ENCODE measurements at regions not wholly inside any gene's neighbourhood (a gene's known extent, or its start where the extent isn't known, plus 50 kb on each side); places are given as distances from the start of the nearest gene placed in this dataset.

DNA sequence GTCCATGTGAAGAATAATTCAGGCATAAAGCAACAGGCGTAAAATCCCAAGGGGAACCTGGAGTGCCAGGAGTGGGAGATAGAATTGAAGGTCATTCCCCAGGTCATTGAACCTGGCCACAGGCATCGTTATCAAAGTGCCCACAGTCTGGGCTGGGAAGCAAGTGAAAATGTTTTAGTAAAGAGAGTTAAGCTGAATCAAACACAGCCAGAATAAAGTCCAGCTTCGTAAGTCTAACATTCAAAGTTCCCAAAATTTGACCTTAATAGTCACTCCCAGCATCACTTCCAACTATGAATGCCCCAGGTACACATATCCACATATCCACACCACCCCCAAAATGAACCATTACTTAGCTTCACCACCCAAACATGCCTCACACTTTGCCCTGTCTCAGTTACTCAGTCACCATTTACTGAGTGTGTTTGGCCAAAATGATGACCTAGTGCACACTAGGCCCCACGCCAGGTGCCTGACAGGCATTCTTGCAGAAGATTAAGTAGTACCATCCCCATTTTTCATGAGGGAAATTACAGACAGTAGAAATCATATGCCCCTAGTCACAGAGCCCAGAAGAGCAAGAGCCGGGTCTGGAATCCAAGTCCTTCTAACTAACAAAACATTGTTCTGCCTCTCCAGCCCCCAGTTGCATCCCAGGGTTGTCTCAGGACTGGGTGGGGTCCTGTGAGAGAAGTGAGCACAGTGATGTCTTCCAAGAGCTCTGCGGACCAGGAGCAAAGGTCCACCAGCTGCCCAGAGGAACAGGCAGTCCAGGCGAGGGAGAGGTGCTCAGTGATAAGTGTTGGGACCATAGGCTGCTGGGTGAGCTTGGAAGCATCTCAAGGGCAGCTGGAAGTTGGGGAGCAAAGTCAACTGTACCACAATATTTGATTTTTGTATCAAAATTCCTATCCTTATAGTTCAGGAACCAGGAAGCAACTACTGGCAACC, 65.2 kb upstream of the MYCN start:
- TF ChIP-seq, protein P1, sequence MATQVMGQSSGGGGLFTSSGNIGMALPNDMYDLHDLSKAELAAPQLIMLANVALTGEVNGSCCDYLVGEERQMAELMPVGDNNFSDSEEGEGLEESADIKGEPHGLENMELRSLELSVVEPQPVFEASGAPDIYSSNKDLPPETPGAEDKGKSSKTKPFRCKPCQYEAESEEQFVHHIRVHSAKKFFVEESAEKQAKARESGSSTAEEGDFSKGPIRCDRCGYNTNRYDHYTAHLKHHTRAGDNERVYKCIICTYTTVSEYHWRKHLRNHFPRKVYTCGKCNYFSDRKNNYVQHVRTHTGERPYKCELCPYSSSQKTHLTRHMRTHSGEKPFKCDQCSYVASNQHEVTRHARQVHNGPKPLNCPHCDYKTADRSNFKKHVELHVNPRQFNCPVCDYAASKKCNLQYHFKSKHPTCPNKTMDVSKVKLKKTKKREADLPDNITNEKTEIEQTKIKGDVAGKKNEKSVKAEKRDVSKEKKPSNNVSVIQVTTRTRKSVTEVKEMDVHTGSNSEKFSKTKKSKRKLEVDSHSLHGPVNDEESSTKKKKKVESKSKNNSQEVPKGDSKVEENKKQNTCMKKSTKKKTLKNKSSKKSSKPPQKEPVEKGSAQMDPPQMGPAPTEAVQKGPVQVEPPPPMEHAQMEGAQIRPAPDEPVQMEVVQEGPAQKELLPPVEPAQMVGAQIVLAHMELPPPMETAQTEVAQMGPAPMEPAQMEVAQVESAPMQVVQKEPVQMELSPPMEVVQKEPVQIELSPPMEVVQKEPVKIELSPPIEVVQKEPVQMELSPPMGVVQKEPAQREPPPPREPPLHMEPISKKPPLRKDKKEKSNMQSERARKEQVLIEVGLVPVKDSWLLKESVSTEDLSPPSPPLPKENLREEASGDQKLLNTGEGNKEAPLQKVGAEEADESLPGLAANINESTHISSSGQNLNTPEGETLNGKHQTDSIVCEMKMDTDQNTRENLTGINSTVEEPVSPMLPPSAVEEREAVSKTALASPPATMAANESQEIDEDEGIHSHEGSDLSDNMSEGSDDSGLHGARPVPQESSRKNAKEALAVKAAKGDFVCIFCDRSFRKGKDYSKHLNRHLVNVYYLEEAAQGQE (IDR thresholded peaks at IDR 0.05; ENCODE audit: insufficient read depth in 1 of 2, low read depth in 2 of 2, low read length in 2 of 2) = no peak
- TF ChIP-seq TAF1 (IDR thresholded peaks at IDR 0.05; ENCODE audit: borderline replicate concordance, insufficient read depth, low read length) (no peak), FOXP2 (optimal IDR thresholded peaks at IDR 0.05; ENCODE audit: borderline replicate concordance, extremely low read depth, extremely low read length, insufficient read depth) (no peak), POLR2AphosphoS5 (IDR thresholded peaks at IDR 0.05; ENCODE audit: low read depth, low read length) (no peak), SIN3A (IDR thresholded peaks at IDR 0.05; ENCODE audit: borderline replicate concordance, insufficient read depth, low read length) (no peak)

DNA sequence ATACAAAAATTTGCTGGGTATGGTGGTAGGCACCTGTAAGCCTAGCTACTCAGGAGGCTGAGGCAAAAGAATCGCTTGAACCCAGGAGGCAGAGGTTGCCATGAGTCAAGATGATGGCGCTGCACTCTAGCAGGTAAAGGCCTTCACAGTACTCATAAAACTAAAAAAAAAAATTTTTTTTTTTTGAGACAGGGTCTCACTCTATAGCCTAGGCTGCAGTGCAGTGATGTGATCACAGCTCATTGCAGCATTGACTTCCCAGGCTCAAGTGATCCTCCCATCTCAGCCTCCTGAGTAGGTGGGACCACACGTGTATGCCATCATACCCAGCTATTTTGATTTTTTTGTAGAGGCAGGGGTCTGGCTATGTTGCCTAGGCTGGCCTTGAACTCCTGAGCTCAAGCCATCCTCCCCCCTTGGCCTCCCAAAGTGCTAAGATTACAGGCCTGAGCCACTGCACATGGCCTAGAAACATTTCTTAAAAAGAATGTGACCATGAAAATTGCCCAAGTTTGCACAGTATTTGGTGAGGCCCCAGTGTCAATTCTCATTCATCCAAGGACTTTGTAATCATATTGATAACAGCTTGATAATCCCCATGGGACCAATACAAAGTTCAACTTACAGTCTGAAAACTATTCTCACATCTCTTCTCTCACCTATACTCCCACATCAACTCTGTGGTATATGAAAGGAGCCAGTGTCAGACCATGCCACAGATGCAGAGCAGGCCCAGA, 64.2 kb upstream of the MYCN start:
- TF ChIP-seq SIN3A (IDR thresholded peaks at IDR 0.05; ENCODE audit: borderline replicate concordance, insufficient read depth, low read length) (no peak), FOXP2 (optimal IDR thresholded peaks at IDR 0.05; ENCODE audit: borderline replicate concordance, extremely low read depth, extremely low read length, insufficient read depth) (no peak), POLR2AphosphoS5 (IDR thresholded peaks at IDR 0.05; ENCODE audit: low read depth, low read length) (no peak), TAF1 (IDR thresholded peaks at IDR 0.05; ENCODE audit: borderline replicate concordance, insufficient read depth, low read length) (no peak)
- TF ChIP-seq, protein P1 (IDR thresholded peaks at IDR 0.05; ENCODE audit: insufficient read depth in 1 of 2, low read depth in 2 of 2, low read length in 2 of 2) = no peak

DNA sequence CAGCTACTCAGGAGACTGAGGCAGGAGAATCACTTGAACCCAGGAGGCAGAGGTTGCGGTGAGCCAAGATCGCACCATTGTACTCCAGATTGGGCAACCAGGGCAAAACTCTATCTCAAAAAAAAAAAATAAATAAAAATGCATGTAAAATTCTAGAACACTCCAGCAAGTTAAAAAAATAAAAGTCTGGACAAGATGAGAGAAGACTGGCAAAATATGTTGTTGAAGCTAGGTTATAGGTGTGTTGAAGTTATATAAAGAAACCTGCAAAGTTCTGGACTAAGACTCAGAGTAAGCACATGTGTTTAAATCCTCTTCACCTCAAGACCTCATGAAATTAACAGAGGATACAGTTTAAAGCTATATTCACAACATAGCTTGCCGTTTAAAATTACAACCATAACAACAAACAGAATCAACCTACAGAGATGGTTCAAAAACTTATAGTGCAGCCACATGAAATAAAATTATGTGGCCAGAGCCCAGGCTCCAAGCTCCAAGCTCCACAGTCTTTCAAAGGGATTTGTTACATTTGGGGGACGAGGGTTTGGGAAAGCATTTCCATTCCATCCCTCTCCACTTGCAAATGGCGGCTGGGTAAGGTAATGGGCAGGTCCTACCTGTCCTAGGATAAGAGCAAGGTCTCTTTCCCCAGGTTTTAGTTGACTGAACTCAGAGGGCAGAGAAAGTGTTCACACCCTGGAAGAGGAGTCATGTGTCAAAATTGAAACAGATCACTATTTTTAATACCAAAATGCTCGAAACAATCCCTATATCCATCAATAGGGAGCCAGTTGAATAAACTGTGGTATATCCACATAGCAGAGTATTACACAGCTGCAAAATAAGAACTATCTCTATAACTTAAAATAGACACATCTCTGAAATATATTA, 59.9 kb upstream of the MYCN start:
- TF ChIP-seq, protein P1 (IDR thresholded peaks at IDR 0.05; ENCODE audit: insufficient read depth in 1 of 2, low read depth in 2 of 2, low read length in 2 of 2) = no peak

DNA sequence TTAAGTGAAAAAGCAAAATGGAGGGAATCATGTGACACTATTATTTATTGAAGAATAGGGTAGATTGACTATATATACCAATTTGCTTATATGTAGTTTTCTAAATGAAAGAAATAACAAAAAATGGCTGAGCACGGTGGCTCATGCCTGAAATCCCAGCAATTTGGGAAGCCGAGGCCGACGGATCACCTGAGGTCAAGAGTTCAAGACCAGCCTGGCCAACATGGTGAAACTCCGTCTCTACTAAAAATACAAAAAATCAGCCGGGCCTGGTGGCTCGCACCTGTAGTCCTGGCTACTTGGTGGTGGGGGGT, 59.3 kb upstream of the MYCN start:
- TF ChIP-seq TAF1 (IDR thresholded peaks at IDR 0.05; ENCODE audit: borderline replicate concordance, insufficient read depth, low read length) = no peak
- no peak for TF ChIP-seq FOXP2 (optimal IDR thresholded peaks at IDR 0.05; ENCODE audit: borderline replicate concordance, extremely low read depth, extremely low read length, insufficient read depth)
- TF ChIP-seq SIN3A (IDR thresholded peaks at IDR 0.05; ENCODE audit: borderline replicate concordance, insufficient read depth, low read length) = no peak
- no peak for TF ChIP-seq POLR2AphosphoS5 (IDR thresholded peaks at IDR 0.05; ENCODE audit: low read depth, low read length)
- TF ChIP-seq, protein P1 (IDR thresholded peaks at IDR 0.05; ENCODE audit: insufficient read depth in 1 of 2, low read depth in 2 of 2, low read length in 2 of 2) = no peak
